Left kidney (tissue), 1 donor: ENCODE measurements at regions not wholly inside any gene's neighbourhood (a gene's known extent, or its start where the extent isn't known, plus 50 kb on each side); places are given as distances from the start of the nearest gene placed in this dataset.
"Not testable (repeated sequence)": the region's sequence is repeated elsewhere in the genome, so short reads cannot be mapped to it uniquely, and the experiment has no call there.

Experiments used
- DNase-seq: peaks from one replicate; pipeline ENCODE4 v3.0.0-alpha.2; 2013

DNA sequence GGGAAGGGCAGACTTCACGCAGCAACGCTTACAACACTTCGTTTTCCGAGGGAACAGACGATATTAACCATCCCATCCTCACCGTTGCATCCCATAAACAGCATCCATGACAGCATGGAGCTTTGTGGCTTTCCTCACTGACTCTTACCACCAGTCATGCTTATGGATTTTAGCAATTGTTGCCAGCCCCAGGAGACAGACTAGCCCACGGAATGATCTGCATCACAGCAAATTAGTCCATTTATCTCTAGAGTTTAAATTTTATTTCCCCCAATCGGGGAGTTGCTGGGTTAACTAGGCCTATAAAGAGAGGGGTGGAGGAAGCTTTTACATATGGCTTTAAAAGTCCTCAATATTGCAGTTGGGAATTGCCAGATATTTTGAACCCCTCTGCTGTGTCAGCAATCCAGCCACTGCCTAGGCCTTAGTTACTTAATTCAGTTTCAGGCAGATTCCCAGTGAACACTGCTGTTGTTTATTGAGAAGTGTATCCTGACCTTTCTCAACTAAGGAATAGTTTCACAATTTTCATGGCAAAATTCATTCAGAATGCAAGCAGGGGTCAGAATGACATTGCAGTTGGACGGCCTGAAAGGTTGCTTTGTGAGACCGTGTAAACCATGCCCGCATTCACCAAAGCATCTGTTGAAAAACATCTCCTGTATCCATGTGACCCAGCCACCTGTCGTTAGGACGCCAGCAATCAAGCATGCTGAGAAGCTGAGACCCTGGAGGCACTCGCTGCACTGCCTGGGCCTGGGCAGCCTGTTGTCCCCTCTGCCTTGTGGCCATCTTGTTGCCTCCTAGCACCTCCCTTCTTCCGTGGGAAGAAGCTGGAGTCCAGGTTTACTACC, 397.4 kb upstream of the TPM1 start:
- no peak for DNase-seq

DNA sequence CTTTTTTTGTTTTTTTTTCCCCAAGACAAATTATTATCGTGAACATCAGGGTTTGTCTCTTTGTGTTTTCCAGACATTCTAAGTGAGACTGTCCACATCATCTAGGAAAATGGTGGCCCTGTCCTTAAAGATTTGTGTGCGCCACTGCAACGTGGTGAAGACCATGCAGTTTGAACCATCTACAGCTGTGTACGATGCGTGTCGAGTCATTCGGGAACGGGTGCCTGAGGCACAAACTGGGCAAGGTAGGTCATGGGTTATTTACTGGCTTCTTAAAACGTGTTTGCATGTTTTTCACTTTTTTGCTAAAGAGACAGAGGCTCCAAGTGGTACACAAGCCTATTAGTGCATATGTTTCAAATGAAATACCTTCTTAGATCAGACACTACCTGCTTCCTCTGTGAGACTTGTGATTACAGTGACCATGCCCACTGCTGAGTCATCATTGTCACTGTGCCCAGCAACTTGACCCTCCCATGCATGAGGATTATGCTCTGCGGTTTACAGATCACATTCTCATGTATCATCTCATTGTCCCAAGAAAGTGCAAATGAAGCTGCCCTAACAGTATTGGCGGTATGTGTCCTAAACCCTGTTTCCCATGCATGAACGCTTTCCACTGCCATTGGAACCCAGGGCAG, 395.2 kb upstream of the TPM1 start:
- DNase-seq, result no peak

- DNase-seq, result no peak
Measured at GRCh38 chr15:62647843-62648505, 394.6 kb upstream of the TPM1 start.

DNA sequence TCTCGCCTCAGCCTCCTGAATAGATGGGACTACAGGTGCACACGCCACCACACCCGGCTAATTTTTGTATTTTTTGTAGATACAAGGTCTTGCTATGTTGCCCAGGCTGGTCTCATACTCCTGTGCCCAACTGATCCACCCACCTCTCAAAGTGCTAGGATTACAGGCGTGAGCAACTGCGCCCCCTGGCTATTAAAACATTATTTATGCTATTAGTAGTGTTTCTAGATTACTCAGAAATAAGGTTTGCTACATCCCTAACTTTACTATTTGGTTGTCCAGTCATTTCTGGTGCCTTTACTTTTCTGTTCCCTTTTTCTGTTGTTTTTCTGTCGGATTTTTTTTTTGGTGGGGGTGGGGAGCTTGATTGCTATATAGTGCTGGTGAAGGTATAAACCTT, 393.6 kb upstream of the TPM1 start:
- DNase-seq, result no peak

DNA sequence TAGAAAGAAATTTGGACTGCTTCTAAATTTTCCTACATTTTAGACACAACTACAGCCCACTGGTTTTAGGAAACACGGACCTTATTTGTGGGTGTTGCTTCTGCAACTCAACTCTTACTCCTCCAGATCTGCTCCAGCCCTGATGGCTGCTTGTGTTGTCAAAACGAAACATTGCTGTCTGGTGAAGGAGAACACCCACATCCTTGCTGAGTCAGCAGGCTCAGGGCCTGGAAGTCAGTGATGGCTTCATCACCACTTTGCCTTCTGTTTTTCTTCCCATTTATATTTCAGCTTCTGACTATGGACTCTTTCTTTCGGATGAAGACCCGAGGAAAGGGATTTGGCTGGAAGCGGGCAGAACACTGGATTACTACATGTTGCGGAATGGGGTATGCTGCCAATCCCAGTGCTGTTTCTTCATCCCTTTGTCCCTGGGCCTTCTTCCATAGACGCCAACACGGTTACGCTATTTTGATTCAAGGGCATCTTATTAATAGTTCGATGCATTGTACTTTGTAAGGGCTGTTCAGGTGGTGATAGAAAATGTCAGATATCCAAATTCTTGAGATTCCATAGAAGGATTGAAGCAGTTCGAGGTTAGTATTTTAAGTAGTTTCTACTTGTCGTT, 392.6 kb upstream of the TPM1 start:
- DNase-seq, result no peak

GRCh38 chr15:62653122-62653521, 389.4 kb upstream of the TPM1 start:
- no peak for DNase-seq

DNA sequence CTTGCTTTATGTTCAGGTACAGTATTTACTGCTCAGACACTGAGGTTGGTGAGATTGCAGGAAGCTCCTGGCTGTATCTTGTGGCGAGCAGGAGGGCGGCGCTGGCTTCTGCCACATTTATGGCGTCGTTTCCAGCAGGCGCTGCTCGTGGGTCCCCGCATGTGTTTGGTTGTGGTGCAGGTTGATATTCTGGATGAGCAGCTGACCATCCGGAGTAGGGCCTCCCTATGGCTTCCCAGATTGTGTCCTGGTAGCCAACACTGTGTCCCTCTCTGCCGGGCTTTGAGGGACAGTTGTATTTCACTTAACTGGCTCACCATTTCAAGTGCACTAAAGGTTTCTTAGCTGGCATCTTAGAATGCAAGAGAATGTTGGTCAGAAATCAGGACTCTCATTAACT, 386.5 kb upstream of the TPM1 start:
- DNase-seq, result no peak

DNA sequence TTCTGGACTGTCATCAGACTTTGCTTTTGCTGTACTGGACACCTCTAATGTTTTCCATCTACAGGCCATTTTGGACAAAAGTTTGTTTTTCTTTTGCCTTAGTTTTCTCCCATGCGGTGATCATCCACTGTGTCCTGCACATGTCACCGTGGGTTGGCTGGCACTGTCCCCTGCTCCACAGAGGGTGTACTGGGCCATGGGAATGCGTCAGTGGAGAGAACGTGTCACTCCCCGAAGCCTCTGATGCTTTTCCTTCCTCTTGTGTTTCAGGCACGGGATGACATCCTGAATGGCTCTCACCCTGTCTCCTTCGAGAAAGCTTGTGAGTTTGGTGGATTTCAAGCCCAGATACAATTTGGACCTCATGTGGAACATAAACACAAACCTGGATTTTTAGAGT, 385.0 kb upstream of the TPM1 start:
- not testable (repeated sequence) for DNase-seq

DNA sequence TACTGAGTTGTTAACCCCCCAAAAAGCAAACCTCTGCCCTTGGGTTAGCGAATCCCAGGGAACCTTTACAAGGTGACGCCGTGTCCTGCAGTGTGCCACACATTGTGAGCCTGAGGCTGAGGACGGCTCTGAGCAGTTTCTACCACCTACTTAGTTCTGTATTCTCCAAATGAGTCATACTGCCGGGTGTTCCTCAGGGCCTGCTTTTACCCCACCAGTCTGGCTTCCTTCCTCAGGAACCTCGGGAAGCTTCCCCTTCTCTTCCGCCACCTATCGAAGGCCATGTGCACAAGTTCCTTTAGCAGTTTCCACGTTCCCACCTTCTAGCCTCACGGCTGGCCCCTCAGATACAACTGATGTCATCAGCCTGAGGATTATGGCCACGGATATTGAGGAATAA, 384.0 kb upstream of the TPM1 start:
- DNase-seq, result no peak

- no peak for DNase-seq
Measured at GRCh38 chr15:62663547-62663946, 379.0 kb upstream of the TPM1 start.

DNA sequence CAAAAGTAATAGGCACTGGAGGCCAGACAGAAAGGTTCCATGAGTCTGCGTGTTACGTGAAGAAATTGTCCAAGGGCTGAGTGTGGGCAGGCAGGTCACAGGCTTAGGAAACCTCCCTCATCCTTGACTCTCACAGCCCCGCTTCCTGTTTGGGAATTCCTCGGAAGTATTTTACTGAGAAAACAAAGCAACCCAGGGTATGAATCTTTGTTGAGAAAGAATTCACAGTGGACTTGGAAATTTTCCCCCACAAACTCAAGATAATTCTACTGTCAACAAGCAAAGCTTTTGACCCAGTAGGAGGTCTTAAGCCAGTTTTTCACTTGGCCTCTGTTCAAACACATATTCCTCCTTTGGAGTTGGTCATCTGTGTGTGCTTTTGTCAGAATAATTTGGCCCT, 377.1 kb upstream of the TPM1 start:
- DNase-seq, result no peak

DNA sequence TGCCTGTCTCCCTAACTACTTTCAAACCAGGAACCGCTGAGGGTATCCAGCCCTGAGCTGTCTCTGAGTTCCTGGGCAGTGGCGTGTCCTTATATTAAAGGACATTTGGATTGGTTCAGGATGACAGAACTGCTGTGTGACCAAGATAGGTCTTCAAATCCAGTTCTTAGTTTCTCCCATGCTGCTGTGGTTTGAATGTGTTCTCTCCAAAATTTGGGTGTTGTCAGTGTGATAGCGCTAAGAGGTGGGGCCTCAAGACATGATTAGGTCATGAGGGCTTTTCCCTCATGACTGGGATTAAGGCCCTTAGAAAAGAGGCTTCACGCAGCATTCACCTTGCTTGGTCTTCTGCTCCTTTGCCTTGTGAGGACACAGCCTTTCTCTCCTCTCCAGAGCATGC, 376.5 kb upstream of the TPM1 start:
- DNase-seq, result no peak

DNA sequence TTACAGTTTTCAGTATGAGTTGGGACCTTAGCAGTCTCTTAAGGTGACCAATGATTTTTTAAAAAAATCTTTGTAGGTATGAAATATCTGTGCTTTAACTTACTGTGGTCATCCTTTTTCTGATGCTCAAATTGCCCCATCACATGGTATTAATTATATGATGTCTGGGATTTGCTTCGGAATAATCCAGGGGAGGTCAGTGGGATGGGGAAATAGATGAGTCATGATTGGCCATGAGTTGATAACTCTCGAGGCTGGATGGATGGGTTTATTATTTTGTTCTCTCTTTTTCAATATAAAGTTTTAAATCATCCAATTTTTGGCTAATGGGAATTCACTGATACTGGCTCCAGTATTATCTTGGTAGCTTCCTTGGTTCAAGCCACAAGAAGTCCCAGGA, 370.3 kb upstream of the TPM1 start:
- no peak for DNase-seq

DNA sequence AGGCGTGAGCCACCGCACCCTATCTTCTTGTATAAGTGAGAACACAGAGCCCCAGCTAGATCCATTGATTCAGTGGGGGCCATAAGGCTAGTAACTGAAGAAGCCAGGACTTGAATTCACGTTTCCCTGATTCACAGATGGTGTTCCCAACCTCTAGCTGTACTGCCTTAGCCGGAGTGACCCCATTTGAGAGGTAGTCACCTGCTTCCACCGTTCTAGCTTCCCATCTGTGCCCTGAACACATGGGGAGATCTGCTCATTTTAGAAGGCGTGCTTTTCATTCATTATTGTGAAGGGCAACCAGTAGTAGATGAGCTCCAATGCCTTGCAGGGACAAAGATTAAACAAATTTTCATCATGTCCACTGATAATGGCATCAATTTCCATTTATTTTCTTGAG, 365.7 kb upstream of the TPM1 start:
- no peak for DNase-seq

DNA sequence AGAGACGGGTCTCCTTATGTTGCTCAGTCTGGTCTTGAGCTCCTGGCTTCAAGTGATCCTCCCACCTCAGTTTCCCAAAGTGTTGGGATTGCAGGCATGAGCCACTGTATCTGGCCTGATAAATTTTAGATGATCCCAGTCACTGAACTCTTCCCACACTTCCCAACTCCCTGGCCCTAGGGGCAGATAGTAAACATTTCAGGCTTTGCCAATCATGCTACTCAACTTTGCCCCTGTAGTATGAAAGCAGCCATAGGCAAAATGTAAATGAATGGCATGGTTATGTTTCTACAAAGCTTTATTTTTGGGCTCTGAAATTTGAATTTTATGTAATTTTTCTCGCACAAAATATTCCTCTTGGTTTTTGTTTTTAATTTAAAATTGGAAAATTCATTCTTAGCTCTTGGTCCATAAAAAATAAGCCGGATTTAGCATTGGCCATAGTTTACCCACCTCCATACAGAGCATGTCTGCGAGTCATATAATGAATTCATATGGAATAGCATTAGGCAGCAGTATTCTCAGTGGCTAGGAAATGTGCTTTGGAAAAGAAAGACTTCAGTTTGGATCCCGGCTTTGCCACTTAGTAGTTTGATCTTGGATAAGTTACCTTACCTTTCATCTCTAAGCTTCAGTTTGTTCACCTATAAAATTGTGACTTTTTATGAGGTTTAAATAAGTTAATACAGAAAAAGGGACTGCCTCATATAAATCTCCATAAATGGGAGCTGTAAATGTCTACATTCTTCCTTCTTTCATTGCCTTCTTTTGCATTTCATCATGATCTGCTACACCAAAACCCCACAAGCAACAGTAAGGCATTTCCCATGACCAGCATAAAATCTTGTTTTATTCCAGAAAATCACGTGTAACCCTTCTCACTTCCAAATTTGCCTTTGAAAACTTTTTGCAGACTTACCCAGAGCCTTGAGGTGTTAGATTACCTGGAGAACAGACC, 360.3 kb upstream of the TPM1 start:
- DNase-seq, result no peak

DNA sequence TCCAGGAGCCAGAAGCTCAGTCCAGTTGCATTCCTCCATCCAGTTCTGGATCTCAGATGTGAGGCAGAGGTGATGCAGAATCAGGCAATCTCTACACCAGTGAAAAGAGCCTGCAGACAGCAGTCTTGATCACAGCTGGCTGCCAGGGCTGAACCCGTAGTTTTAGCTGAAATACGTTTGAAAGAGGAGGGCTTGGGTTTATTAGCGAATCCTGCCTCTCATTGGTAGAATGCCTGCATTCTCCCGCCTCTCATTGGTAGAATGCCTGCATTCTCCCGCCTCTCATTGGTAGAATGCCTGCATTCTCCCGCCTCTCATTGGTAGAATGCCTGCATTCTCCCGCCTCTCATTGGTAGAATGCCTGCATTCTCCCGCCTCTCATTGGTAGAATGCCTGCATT, 359.4 kb upstream of the TPM1 start:
- not testable (repeated sequence) for DNase-seq

DNA sequence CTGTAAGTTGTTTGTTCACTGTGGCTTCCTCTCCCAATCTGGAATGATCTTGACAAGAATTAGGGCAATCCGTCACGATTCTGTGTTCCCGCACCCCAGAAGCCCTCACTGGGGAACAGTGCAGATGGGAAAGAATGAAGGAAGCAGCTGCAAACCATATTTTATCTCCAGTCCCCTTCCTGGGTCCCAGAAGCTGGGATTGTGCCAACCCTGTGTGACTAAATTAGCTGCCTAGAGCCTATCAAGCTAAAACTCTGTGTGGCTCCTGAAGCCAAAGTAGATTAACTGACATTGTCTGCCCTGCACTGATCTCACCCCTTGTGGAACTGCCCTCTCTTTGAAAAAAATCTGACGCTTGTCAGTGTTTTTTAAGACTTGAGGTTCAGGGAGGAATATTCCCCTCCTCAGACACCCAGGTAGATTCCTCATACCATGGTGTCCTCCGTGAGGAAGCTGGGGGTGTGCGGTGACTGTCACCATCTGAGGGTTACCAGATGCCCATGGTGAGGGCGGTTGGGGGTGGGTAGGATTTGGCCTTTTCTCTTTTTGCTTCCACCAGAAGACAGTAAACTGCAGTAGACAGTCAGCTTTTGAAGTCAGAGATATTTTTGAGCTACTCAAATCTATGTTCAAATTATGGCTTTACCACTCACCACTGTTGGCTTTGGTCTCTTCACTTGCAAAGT, 358.3 kb upstream of the TPM1 start:
- no peak for DNase-seq

DNA sequence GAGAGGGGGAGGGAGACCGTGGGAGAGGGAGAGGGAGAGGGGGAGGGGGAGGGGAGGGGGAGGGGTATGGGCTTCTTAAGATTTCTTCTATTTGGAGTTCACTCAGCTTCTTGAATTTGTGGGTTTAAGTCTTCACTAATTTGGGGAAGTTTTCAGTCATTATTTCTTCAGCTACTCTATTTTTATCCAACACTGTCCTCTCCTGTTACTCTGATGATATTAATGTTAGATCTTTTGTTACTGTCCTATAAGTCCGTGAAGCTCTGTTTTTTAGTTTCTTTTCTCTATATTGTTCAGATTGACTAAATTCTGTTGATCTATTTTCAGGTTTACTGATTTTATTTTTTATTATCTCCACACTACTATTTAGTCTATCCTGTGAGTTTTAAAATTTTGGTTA, 351.5 kb upstream of the TPM1 start:
- DNase-seq, result no peak

DNA sequence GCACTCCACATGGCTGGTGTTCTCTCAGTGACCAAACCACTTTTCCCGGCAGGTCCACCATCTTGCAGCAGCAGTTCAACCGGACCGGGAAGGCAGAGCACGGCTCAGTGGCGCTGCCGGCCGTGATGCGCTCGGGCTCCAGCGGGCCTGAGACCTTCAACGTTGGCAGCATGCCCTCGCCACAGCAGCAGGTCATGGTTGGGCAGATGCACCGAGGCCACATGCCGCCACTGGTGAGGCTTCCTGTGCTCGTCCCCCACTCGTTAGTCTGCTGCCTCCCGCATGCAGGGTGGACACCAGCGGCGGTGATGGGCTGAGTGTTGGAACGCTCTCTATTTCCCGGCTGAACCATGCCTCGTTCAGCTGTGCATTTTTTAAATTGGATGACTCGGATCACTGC, 344.9 kb upstream of the TPM1 start:
- DNase-seq, result no peak

GRCh38 chr15:62698646-62699045, 343.9 kb upstream of the TPM1 start:
- no peak for DNase-seq

GRCh38 chr15:62706317-62706716, 336.2 kb upstream of the TPM1 start:
- DNase-seq, result no peak
